ENCODE measurements at regions not wholly inside any gene's neighbourhood (a gene's known extent, or its start where the extent isn't known, plus 50 kb on each side); places are given as distances from the start of the nearest gene placed in this dataset.
"Not testable (repeated sequence)": the region's sequence is repeated elsewhere in the genome, so short reads cannot be mapped to it uniquely, and the experiment has no call there.

- no peak for TF ChIP-seq CTCF (conservative IDR thresholded peaks at IDR 0.05)
- no peaks in the 10 kb centered on the region for H3K23me2 ChIP-seq (ENCODE audit: insufficient read length, low read depth, low read length, poor library complexity, severe bottlenecking)
- no peak overlapping the region for H3K14ac ChIP-seq (ENCODE audit: insufficient read depth, low read length)
- H3K4ac ChIP-seq (ENCODE audit: low read depth, low read length), result no peak overlapping the region
- H4K8ac ChIP-seq (replicated peaks; ENCODE audit: insufficient read length, low read depth, low read length), result no peak overlapping the region
- no peak overlapping the region for H3K27ac ChIP-seq (ENCODE audit: insufficient read length, low read depth, low read length)
- peaks cover 0 to 3% (median 0%) of the 10 kb centered on the region in 3 experiments; a peak in 1 of 7 replicates for H3K36me3 Mint-ChIP-seq (ENCODE audit: insufficient read depth in 1 of 3, low read depth in 3 of 3)
- H3K79me1 ChIP-seq (ENCODE audit: insufficient read depth, low read depth, low read length, poor library complexity, severe bottlenecking), result no peaks in the 10 kb centered on the region
- peaks cover 0 to 3% of the 10 kb centered on the region in 2 experiments; a peak in 1 of 5 replicates for H3K9me3 Mint-ChIP-seq
- no peaks in the 10 kb centered on the region for H3K79me2 ChIP-seq (ENCODE audit: insufficient read depth, low read length)
- no peak overlapping the region for H3K4me2 ChIP-seq (ENCODE audit: insufficient read depth, insufficient read length, low read length)
- H2BK120ac ChIP-seq (ENCODE audit: low read depth, low read length, poor library complexity, severe bottlenecking), result no peak overlapping the region
- no peak overlapping the region for H2AFZ ChIP-seq (ENCODE audit: low read length)
- no peaks in the 10 kb centered on the region; the same call in 1 of the 2 replicates for H3K4me1 ChIP-seq (ENCODE audit: insufficient read depth, low read length)
- H2AK5ac ChIP-seq (ENCODE audit: insufficient read length, low read length), result no peak overlapping the region
- H3K4me3 Mint-ChIP-seq, result no peak overlapping the region
- no peak overlapping the region for H3K18ac ChIP-seq (ENCODE audit: insufficient read length, low read depth, low read length)
- H3K9ac ChIP-seq (ENCODE audit: extremely low read depth, insufficient read length, low read length), result no peak overlapping the region
- H2BK12ac ChIP-seq (ENCODE audit: insufficient read length, low read depth, low read length), result no peak overlapping the region
- no peak overlapping the region for H3K23ac ChIP-seq (ENCODE audit: insufficient read length, low read depth, low read length)
- no peaks in the 10 kb centered on the region for H4K20me1 ChIP-seq (ENCODE audit: control insufficient read depth, insufficient read depth, insufficient read length)
- WGBS (ENCODE audit: extremely low coverage, insufficient read length, low lambda C conversion rate), result no CpG with 5 or more reads among the region's 1 CpG
- no peak overlapping the region for H3K56ac ChIP-seq (ENCODE audit: insufficient read length, low read depth, low read length)
- no peak overlapping the region for H4K5ac ChIP-seq (ENCODE audit: insufficient read length, low read depth, low read length)
- no peaks in the 10 kb centered on the region for H3K9me3 ChIP-seq (ENCODE audit: control insufficient read depth, low read depth, low read length)
- H2BK5ac ChIP-seq (ENCODE audit: insufficient read length, low read length), result no peak overlapping the region
- no peak overlapping the region for H3K27ac Mint-ChIP-seq
- H4K91ac ChIP-seq (ENCODE audit: insufficient read length, low read depth, low read length), result no peak overlapping the region
- no peaks in the 10 kb centered on the region for H3K27me3 ChIP-seq (ENCODE audit: insufficient read depth, low read length)
- H2BK15ac ChIP-seq (ENCODE audit: low read depth, low read length), result no peak overlapping the region
- H3T11ph ChIP-seq (ENCODE audit: low read length), result no peak overlapping the region
- no peak for DNase-seq
- H3K4me1 Mint-ChIP-seq, result peaks cover 4 to 11% of the 10 kb centered on the region in 2 experiments
- peaks cover 5% of the 10 kb centered on the region for H3K27me3 Mint-ChIP-seq (ENCODE audit: low read depth)
- H2BK20ac ChIP-seq (ENCODE audit: low read depth, low read length, poor library complexity, severe bottlenecking), result no peak overlapping the region
Measured at GRCh38 chr2:224094413-224094812, 55.3 kb upstream of the SERPINE2 start.

DNA sequence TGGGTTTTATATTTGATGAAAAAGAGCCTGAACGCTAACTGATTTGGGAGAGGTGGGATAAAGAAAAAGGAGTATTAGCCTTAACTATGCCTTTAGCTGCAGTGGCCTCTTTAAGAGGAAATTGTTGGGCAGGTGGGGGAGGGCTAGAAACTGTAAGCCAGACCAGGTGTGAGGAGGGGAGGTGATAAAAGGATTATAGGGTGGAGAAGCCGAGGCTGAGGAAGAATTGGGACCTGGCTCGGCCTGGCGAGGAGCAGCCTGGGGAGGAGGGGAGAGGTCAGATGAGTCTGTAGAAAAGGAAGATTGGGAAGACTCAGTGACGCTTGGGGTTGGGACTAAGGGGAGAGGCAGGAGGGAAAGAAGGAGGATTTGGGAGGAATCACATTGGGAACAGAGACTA, 52.6 kb upstream of the SERPINE2 start:
- no CpG with 5 or more reads among the region's 5 CpGs for WGBS (ENCODE audit: extremely low coverage, insufficient read length, low lambda C conversion rate)
- not testable (repeated sequence) for H3K9me3 ChIP-seq (ENCODE audit: control insufficient read depth, low read depth, low read length)

More for the DNA sequence above, 52.6 kb upstream of the SERPINE2 start:
- not testable (repeated sequence) for H3K23ac ChIP-seq (ENCODE audit: insufficient read length, low read depth, low read length); H2AFZ ChIP-seq (ENCODE audit: low read length); H3K14ac ChIP-seq (ENCODE audit: insufficient read depth, low read length); H4K8ac ChIP-seq (replicated peaks; ENCODE audit: insufficient read length, low read depth, low read length); H3K9ac ChIP-seq (ENCODE audit: extremely low read depth, insufficient read length, low read length); H3K79me2 ChIP-seq (ENCODE audit: insufficient read depth, low read length); H3T11ph ChIP-seq (ENCODE audit: low read length); H2BK120ac ChIP-seq (ENCODE audit: low read depth, low read length, poor library complexity, severe bottlenecking); H3K4me2 ChIP-seq (ENCODE audit: insufficient read depth, insufficient read length, low read length); H2BK15ac ChIP-seq (ENCODE audit: low read depth, low read length); H2AK5ac ChIP-seq (ENCODE audit: insufficient read length, low read length); H3K27me3 ChIP-seq (ENCODE audit: insufficient read depth, low read length); H3K79me1 ChIP-seq (ENCODE audit: insufficient read depth, low read depth, low read length, poor library complexity, severe bottlenecking); H4K20me1 ChIP-seq (ENCODE audit: control insufficient read depth, insufficient read depth, insufficient read length); H3K27ac Mint-ChIP-seq; H3K4me3 Mint-ChIP-seq; DNase-seq; H2BK5ac ChIP-seq (ENCODE audit: insufficient read length, low read length); H4K91ac ChIP-seq (ENCODE audit: insufficient read length, low read depth, low read length); H2BK12ac ChIP-seq (ENCODE audit: insufficient read length, low read depth, low read length); H3K56ac ChIP-seq (ENCODE audit: insufficient read length, low read depth, low read length); H3K27ac ChIP-seq (ENCODE audit: insufficient read length, low read depth, low read length); H2BK20ac ChIP-seq (ENCODE audit: low read depth, low read length, poor library complexity, severe bottlenecking); H3K18ac ChIP-seq (ENCODE audit: insufficient read length, low read depth, low read length); H4K5ac ChIP-seq (ENCODE audit: insufficient read length, low read depth, low read length); H3K36me3 Mint-ChIP-seq (ENCODE audit: insufficient read depth in 1 of 3, low read depth in 3 of 3); H3K4me1 ChIP-seq (ENCODE audit: insufficient read depth, low read length); H3K9me3 Mint-ChIP-seq; H3K4ac ChIP-seq (ENCODE audit: low read depth, low read length); H3K23me2 ChIP-seq (ENCODE audit: insufficient read length, low read depth, low read length, poor library complexity, severe bottlenecking); H3K27me3 Mint-ChIP-seq (ENCODE audit: low read depth)
- H3K4me1 Mint-ChIP-seq, result peaks cover 10 to 11% of the 10 kb centered on the region in 2 experiments

Data from H9 (cell line).